ENCODE measurements at regions not wholly inside any gene's neighbourhood (a gene's known extent, or its start where the extent isn't known, plus 50 kb on each side); places are given as distances from the start of the nearest gene placed in this dataset.

DNA sequence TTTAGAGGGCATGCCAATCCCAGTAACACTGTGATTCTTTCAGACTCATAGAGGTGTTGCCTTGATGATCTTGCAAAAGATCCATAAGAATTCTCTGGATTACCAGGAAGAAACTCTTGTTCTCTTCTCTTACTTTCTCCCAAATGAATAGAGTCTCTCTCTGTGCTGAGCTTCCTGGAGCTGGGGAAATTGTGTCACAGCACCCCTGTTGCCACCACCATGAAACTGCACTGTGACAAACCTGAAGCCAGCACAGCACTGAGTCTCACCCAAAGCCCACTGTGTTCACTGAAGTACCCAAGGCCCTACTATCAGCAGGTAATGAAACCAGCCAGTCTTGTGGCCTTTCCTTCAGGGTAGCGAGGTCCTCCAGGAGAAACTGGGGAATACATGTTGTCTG, 332.7 kb upstream of the FGF16 start:
- TF ChIP-seq EZH2phosphoT487 (IDR thresholded peaks at IDR 0.05) (no peak), CTCF (IDR thresholded peaks at IDR 0.05) (peak; percentile 19)
